ENCODE measurements at regions not wholly inside any gene's neighbourhood (a gene's known extent, or its start where the extent isn't known, plus 50 kb on each side); places are given as distances from the start of the nearest gene placed in this dataset.

DNA sequence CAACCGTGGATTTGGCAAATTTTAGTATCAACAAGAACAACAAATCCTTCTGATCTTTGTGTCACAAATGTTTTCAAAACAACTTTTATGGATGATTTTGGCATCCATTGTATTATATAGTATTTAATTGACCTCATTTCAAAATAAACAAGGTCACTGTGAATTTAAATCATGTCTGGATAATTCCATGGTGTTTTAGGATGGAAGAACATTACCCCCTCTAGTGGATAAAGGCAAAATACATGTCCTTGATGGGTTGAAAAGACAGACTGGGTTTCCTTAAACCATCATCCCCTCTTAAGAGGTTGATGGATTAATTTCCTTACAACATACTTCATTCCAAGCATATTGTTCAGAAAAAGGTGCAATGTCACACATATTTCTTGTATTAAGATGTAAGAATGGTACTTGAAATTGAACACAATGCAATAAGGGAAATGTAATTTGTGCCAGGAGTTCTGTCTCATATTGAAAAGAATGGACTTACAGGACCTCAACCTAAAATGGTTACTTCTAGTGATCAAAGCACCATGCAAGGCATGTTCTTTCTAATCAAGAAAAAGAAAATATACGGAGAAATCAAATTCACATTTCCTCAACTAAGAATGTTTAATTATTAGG, 352.0 kb downstream of the BCAT1 start:
- intact Hi-C loops (cut with DNase I; ENCODE audit: low total_unique reads): no loop called here
- no peaks in the 10 kb centered on the region for H3K36me3 ChIP-seq (ENCODE audit: low read depth, missing control alignments)
- no peak overlapping the region for H3K27ac ChIP-seq
- WGBS, 2 donors: 67 to 68% methylated on average over 2 of the region's 2 CpGs
- DNase-seq: no peak
- H3K4me3 ChIP-seq: no peak overlapping the region
- H3K9me3 ChIP-seq: no peaks in the 10 kb centered on the region
- H3K27me3 ChIP-seq: no peaks in the 10 kb centered on the region
- no peak for TF ChIP-seq POLR2A (IDR thresholded peaks at IDR 0.05)
- TF ChIP-seq, protein P1, sequence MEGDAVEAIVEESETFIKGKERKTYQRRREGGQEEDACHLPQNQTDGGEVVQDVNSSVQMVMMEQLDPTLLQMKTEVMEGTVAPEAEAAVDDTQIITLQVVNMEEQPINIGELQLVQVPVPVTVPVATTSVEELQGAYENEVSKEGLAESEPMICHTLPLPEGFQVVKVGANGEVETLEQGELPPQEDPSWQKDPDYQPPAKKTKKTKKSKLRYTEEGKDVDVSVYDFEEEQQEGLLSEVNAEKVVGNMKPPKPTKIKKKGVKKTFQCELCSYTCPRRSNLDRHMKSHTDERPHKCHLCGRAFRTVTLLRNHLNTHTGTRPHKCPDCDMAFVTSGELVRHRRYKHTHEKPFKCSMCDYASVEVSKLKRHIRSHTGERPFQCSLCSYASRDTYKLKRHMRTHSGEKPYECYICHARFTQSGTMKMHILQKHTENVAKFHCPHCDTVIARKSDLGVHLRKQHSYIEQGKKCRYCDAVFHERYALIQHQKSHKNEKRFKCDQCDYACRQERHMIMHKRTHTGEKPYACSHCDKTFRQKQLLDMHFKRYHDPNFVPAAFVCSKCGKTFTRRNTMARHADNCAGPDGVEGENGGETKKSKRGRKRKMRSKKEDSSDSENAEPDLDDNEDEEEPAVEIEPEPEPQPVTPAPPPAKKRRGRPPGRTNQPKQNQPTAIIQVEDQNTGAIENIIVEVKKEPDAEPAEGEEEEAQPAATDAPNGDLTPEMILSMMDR (IDR thresholded peaks at IDR 0.05): peak in 2 of 3 experiments; percentile 48 to 65
- H3K4me1 ChIP-seq: no peaks in the 10 kb centered on the region

DNA sequence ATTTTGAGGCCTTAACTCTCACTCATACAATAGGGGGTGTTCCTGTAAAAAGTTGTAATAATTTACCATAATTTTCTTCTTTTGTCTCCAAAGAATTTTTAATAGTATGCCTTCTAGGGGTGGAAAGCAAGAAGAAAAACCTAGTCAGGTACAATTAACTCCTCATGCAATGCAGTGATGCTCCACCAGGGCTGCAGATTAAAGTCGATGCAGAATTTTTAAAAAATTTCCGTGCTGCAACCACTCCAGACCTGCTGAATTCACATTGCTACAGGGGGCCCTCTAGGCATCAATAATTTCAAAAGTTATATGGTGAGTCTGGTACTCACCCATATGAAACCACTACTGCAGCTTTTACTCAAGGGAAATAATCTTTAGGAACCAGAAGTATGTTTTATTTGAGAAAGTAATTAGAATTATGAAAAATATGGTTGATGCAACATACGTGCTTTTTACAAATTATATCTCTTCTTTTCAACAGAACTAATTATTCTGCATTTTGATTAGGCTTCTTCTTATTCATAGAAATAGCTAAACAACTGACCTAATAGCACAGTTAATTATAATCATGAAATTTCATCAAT, 353.2 kb downstream of the BCAT1 start:
- intact Hi-C loops (cut with DNase I; ENCODE audit: low total_unique reads): no loop called here
- TF ChIP-seq POLR2A (IDR thresholded peaks at IDR 0.05): no peak
- TF ChIP-seq, protein P1 (IDR thresholded peaks at IDR 0.05): peak in 2 of 3 experiments; percentile 11 to 34
- H3K4me3 ChIP-seq: no peak overlapping the region

DNA sequence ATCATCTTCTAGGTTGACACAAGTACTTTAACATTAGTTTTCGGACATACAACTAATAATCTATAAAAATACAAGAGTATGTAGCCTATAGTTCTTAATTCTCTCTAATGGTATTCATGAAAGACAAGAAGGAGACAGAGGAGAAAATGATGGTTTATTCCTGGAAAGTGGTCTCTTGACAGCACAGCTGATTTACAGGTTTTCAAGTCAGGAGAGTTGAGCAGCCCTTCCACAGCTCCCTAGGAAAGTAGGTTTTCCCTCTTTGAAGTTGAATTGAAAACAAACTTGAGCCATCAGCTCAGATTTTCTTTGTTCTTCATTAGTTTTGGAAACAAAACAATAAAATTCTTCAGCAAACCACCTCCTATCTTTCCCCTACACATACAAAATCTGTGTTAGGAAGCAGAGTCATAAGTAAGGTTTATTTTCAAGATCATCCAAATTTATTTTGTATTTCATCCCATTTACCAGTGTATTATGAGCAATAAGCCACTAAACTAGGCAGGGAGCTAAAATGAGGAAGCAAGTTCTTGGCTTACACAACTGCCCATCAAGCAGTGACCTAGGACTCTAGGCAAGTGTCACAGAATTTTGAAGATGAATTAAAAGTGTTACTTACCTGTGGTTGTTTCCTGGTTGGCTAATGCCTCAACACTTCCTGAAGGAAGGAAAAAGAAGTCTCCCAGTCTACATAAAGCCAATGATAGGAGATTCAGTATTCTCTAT, 357.0 kb downstream of the BCAT1 start:
- no peak for DNase-seq
- no peaks in the 10 kb centered on the region for H3K36me3 ChIP-seq (ENCODE audit: low read depth, missing control alignments)
- WGBS, 2 donors: 84 to 89% methylated on average over 1 of the region's 1 CpG
- TF ChIP-seq POLR2A (IDR thresholded peaks at IDR 0.05): no peak
- TF ChIP-seq, protein P1 (IDR thresholded peaks at IDR 0.05): no peak
- no peak overlapping the region for H3K27ac ChIP-seq
- H3K4me3 ChIP-seq: no peak overlapping the region
- no peaks in the 10 kb centered on the region for H3K9me3 ChIP-seq
- intact Hi-C loops (cut with DNase I; ENCODE audit: low total_unique reads): no loop called here
- H3K4me1 ChIP-seq: no peaks in the 10 kb centered on the region
- no peaks in the 10 kb centered on the region for H3K27me3 ChIP-seq

More for the DNA sequence above, 353.2 kb downstream of the BCAT1 start:
- H3K36me3 ChIP-seq (ENCODE audit: low read depth, missing control alignments): no peaks in the 10 kb centered on the region
- H3K27ac ChIP-seq: no peak overlapping the region
- H3K4me1 ChIP-seq: no peaks in the 10 kb centered on the region
- no peak for DNase-seq
- H3K27me3 ChIP-seq: no peaks in the 10 kb centered on the region
- 74% methylated on average over 3 of the region's 3 CpGs for WGBS, 2 donors
- no peaks in the 10 kb centered on the region for H3K9me3 ChIP-seq

DNA sequence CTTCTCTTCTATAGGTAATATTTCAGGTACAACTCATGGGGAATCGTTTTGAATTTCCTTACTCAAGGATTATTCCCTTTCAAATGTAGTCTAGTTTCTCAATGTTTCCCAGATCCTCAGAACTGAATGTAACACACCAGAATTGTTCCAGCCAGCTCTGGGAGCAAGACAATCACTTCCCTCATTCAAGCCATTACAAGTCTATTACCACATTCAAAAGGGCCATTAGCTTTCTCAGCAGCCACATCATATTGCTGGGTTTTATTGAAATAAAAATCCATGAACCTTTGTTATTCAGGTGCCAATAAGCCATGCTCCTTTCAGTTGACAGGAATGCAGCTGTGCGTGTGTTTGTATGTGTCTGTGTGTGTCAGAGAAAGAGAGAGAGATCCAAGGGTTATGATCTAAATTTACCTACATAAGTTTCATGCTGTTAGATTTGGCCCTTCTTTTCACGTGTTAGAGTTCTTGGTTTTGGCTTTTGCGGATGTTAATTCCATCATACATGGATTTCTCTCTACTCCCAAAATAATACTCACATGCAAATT, 357.7 kb downstream of the BCAT1 start:
- H3K4me3 ChIP-seq: no peak overlapping the region
- WGBS, 2 donors: 81 to 84% methylated on average over 4 of the region's 4 CpGs
- intact Hi-C loops (cut with DNase I; ENCODE audit: low total_unique reads): no loop called here
- no peaks in the 10 kb centered on the region for H3K27me3 ChIP-seq
- DNase-seq: no peak
- no peaks in the 10 kb centered on the region for H3K36me3 ChIP-seq (ENCODE audit: low read depth, missing control alignments)
- H3K4me1 ChIP-seq: no peaks in the 10 kb centered on the region
- no peaks in the 10 kb centered on the region for H3K9me3 ChIP-seq
- TF ChIP-seq, protein P1 (IDR thresholded peaks at IDR 0.05): no peak
- no peak for TF ChIP-seq POLR2A (IDR thresholded peaks at IDR 0.05)
- no peak overlapping the region for H3K27ac ChIP-seq
